ENCODE measurements at regions not wholly inside any gene's neighbourhood (a gene's known extent, or its start where the extent isn't known, plus 50 kb on each side); places are given as distances from the start of the nearest gene placed in this dataset.
A peak's percentile ranks its signal among the peaks of the same experiment; 100 is the strongest.

- intact Hi-C loops (cut with DNase I; ENCODE audit: low total_unique reads), result no loop called here
- no peak overlapping the region for H3K27ac ChIP-seq
- H3K9me3 ChIP-seq, result no peaks in the 10 kb centered on the region
- no peaks in the 10 kb centered on the region for H3K36me3 ChIP-seq
- peaks cover 0 to 10% (median 0%) of the 10 kb centered on the region in 6 donors for H3K4me1 ChIP-seq
- no peak overlapping the region for H3K4me3 ChIP-seq
- TF ChIP-seq, protein P1, sequence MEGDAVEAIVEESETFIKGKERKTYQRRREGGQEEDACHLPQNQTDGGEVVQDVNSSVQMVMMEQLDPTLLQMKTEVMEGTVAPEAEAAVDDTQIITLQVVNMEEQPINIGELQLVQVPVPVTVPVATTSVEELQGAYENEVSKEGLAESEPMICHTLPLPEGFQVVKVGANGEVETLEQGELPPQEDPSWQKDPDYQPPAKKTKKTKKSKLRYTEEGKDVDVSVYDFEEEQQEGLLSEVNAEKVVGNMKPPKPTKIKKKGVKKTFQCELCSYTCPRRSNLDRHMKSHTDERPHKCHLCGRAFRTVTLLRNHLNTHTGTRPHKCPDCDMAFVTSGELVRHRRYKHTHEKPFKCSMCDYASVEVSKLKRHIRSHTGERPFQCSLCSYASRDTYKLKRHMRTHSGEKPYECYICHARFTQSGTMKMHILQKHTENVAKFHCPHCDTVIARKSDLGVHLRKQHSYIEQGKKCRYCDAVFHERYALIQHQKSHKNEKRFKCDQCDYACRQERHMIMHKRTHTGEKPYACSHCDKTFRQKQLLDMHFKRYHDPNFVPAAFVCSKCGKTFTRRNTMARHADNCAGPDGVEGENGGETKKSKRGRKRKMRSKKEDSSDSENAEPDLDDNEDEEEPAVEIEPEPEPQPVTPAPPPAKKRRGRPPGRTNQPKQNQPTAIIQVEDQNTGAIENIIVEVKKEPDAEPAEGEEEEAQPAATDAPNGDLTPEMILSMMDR (IDR thresholded peaks at IDR 0.05 in 8 of 11, conservative IDR thresholded peaks at IDR 0.05 in 3 of 11), result no peak
- TF ChIP-seq POLR2AphosphoS5 (IDR thresholded peaks at IDR 0.05), result no peak
- no peak for TF ChIP-seq POLR2A (IDR thresholded peaks at IDR 0.05)
- no peak for DNase-seq
- no peaks in the 10 kb centered on the region for H3K27me3 ChIP-seq (replicated peaks in 1 of 7)
- WGBS, 5 donors, result 52 to 72% (median 58%) methylated on average over 4 of the region's 4 CpGs
Measured at GRCh38 chr4:108519911-108520601, 100.3 kb upstream of the RPL34 start.

DNA sequence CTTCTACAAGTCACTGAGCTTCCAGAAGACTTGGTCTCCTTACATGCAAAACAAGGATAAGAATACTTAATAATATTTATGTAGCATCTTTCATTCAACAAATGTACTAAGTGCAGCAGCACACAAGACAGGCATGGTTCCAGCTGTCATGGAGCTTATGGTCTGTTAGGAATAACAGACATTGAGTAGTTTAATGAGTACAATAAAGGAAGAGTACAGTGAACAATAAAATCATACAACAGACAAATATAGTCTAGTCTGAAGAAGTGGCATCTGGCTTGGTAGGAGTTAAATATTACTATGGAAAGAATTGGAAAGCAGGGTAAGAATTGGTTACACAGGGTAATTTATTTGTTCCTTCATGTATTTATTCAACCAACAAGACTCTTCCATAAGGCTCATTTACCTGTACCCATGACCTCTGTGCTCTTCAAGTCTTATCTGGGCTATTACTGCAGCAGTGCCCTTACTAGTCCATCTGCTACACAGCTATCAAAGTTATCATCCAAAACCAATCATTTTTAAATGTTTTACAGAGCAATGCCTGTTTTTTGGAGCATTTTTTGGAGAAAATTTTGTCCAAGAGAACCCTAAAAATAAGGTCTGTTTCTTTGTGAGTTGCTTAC is 101.1 kb upstream of the RPL34 start:
- Histone ChIP-seq H3K4me3 (no peak overlapping the region), H3K27me3 (replicated peaks in 1 of 7) (peaks cover 0 to 3% (median 0%) of the 10 kb centered on the region in 7 donors), H3K36me3 (no peaks in the 10 kb centered on the region), H3K9me3 (no peaks in the 10 kb centered on the region), H3K27ac (no peak overlapping the region), H3K4me1 (peaks cover 0 to 10% (median 0%) of the 10 kb centered on the region in 6 donors)
- no peak for TF ChIP-seq POLR2AphosphoS5 (IDR thresholded peaks at IDR 0.05)
- TF ChIP-seq, protein P1 (IDR thresholded peaks at IDR 0.05 in 8 of 11, conservative IDR thresholded peaks at IDR 0.05 in 3 of 11), result no peak
- TF ChIP-seq POLR2A (IDR thresholded peaks at IDR 0.05), result no peak
- intact Hi-C loops (cut with DNase I; ENCODE audit: low total_unique reads), result no loop called here
- DNase-seq, result no peak

DNA sequence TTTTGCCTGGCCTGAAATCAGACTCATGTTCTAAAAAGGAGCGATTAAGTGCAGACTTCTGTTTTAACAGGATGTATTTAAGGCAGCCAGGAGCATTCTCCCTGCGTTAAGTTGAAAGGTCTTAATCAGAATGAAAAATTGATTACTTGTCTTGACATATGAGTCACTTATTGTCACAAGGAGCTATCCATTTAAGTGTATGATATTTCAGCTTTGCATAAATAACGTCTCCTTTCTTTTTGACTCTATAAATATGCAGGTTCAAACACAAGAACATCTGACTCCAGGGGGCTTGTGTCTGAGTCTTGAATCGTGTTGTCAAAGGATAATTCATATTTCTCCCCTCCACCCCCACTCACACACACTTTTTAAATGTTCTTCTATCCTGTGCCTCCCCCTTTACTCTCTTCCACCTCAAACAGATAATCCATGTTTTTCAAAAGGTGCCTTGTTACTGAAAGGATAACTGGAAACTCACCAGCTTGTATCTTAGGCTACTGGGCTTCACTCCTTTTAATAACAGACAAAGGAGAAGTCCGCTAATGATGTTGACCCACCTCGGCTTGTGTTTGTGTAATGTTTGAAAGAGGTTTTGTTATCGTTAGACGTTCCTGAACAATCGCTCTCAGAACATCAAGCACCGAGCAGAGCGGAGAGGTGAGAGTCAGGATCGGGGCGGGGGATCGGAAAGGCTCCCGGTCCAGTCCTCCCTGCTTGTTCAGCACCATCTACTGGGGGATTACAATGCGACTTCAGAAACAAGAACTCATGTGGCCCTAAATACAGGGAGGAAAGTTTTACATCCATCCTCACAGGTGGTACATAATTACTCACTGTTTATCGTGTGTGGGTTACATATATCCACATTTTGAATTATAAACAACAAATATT is 107.5 kb upstream of the RPL34 start:
- no peak overlapping the region for H3K27ac ChIP-seq

More for the DNA sequence above, 107.5 kb upstream of the RPL34 start:
- H3K4me1 ChIP-seq, result peaks cover 0 to 14% (median 3%) of the 10 kb centered on the region in 6 donors
- TF ChIP-seq, protein P1 (IDR thresholded peaks at IDR 0.05 in 8 of 11, conservative IDR thresholded peaks at IDR 0.05 in 3 of 11), result peak in 2 of 11 experiments; percentile 26 to 30
- no peak for TF ChIP-seq POLR2AphosphoS5 (IDR thresholded peaks at IDR 0.05)
- DNase-seq, result no peak
- no peaks in the 10 kb centered on the region for H3K36me3 ChIP-seq
- peaks cover 0 to 11% (median 0%) of the 10 kb centered on the region in 8 donors for H3K9me3 ChIP-seq
- no peak overlapping the region for H3K4me3 ChIP-seq
- WGBS, 5 donors, result 19 to 28% (median 21%) methylated on average over 17 of the region's 17 CpGs
- H3K27me3 ChIP-seq (replicated peaks in 1 of 7), result peaks cover 0 to 24% (median 0%) of the 10 kb centered on the region in 7 donors
- intact Hi-C loops (cut with DNase I; ENCODE audit: low total_unique reads), result no loop called here
